ENCODE measurements at regions not wholly inside any gene's neighbourhood (a gene's known extent, or its start where the extent isn't known, plus 50 kb on each side); places are given as distances from the start of the nearest gene placed in this dataset.

DNA sequence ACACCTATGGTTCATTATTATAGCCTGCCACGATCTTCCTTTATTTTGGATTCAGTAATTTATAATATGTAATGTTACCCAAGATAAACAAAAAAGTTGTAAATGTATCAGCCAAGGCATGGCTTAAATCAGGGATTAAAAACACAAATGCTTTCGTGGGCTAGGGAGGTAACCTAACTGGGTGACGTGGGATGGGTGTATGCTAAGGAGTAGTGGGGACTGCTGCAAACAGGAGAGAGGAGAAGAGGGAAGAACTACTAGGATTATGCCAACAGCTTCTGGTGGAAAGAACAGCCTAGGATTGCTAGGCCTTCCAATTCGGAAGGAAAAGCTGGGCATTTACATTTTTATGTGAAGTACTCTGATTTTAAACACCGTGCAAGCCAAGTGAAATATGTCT is 244.8 kb upstream of the POU3F2 start:
- 50 to 71% (median 66%) methylated on average over 5 of the region's 5 CpGs for WGBS, 4 donors
- no peak overlapping the region for H3K4me3 ChIP-seq
- H3K27me3 ChIP-seq, result no peaks in the 10 kb centered on the region

DNA sequence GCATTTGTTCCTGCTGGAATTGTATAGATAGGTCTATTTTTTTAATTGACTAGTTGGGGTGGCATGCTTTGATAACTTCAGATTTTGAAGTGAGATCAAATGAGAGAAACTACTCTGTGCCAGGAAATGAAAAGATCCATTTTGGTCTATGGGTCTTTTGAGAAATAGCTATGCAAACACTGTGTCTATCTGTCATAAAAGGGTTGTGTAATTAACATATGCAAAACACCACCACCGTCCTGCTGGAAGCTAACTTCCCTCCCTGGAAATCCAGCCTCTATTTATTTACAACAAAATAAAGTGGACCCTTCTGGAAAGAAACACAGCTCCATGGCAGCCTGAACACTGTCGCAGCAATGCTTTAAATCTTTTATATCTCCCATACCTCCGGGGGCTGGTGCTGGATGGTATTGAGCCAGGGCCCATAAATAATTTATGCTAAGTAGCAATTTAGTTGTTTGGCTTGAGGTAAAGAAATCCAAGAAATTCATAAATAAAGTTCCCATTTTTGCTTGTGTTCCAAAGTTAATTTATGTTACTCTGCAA is 244.2 kb upstream of the POU3F2 start:
- Histone ChIP-seq H3K4me3 (no peak overlapping the region), H3K27ac (no peak overlapping the region), H3K27me3 (no peaks in the 10 kb centered on the region), H3K36me3 (replicated peaks in 1 of 2) (no peaks in the 10 kb centered on the region), H3K4me1 (replicated peaks in 1 of 2) (no peaks in the 10 kb centered on the region), H3K9me3 (replicated peaks in 1 of 3) (no peaks in the 10 kb centered on the region)
- 57 to 66% (median 62%) methylated on average over 3 of the region's 3 CpGs for WGBS, 4 donors
- TF ChIP-seq, protein P1, sequence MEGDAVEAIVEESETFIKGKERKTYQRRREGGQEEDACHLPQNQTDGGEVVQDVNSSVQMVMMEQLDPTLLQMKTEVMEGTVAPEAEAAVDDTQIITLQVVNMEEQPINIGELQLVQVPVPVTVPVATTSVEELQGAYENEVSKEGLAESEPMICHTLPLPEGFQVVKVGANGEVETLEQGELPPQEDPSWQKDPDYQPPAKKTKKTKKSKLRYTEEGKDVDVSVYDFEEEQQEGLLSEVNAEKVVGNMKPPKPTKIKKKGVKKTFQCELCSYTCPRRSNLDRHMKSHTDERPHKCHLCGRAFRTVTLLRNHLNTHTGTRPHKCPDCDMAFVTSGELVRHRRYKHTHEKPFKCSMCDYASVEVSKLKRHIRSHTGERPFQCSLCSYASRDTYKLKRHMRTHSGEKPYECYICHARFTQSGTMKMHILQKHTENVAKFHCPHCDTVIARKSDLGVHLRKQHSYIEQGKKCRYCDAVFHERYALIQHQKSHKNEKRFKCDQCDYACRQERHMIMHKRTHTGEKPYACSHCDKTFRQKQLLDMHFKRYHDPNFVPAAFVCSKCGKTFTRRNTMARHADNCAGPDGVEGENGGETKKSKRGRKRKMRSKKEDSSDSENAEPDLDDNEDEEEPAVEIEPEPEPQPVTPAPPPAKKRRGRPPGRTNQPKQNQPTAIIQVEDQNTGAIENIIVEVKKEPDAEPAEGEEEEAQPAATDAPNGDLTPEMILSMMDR (IDR thresholded peaks at IDR 0.05), result no peak
- no peak for TF ChIP-seq POLR2A (IDR thresholded peaks at IDR 0.05)
- no peak for DNase-seq
- intact Hi-C loops (cut with DNase I), result no loop called here

More for the DNA sequence above, 244.8 kb upstream of the POU3F2 start:
- intact Hi-C loops (cut with DNase I), result no loop called here
- no peak overlapping the region for H3K27ac ChIP-seq
- no peaks in the 10 kb centered on the region for H3K9me3 ChIP-seq (replicated peaks in 1 of 3)
- no peak for DNase-seq
- no peaks in the 10 kb centered on the region for H3K36me3 ChIP-seq (replicated peaks in 1 of 2)
- TF ChIP-seq POLR2A (IDR thresholded peaks at IDR 0.05), result no peak
- TF ChIP-seq, protein P1 (IDR thresholded peaks at IDR 0.05), result no peak
- no peaks in the 10 kb centered on the region for H3K4me1 ChIP-seq (replicated peaks in 1 of 2)

DNA sequence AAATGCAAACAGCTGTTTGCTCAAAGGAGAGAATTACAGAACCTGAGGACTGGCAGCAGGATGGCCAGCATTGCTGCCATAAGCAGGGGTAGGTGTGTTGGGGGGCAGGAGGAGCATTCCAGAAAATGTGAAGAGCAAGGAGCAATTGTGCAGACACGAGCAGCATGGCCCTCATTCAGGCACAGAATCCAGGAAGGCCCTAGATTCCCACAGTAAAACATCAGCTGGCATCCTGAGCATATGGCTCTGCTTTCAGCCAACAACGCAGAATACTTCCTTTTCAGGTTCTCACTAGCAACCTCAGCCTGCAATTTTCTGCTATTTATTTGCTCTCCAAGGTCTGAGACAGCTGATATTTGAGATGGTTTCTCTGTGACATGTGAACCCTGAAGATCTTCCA is 243.4 kb upstream of the POU3F2 start:
- Histone ChIP-seq H3K27ac (no peak overlapping the region), H3K36me3 (replicated peaks in 1 of 2) (no peaks in the 10 kb centered on the region), H3K9me3 (replicated peaks in 1 of 3) (no peaks in the 10 kb centered on the region), H3K27me3 (no peaks in the 10 kb centered on the region), H3K4me1 (replicated peaks in 1 of 2) (no peaks in the 10 kb centered on the region), H3K4me3 (no peak overlapping the region)
- 16 to 25% (median 20%) methylated on average over 2 of the region's 2 CpGs for WGBS, 4 donors
- no peak for DNase-seq
- TF ChIP-seq, protein P1 (IDR thresholded peaks at IDR 0.05), result no peak
- TF ChIP-seq POLR2A (IDR thresholded peaks at IDR 0.05), result no peak
- intact Hi-C loops (cut with DNase I), result no loop called here

DNA sequence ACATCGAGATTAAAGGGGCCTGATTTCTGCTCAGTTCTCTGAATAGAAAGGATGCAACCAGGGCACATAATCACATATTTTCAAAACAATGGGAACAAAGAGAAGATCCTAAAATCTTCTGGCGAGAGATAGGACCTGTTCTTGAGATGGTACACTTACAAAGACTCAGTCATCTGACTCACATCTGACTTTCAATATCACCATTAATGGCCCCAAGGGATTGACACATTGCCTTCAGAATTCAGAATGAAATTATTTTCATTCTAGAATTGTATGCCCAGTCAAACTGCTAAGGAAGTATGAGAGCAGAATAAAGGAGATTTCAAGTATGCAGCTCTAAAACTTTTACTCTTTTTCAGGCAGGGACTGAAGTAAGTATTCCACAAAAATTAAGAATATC is 240.7 kb upstream of the POU3F2 start:
- H3K27me3 ChIP-seq, result no peaks in the 10 kb centered on the region
- H3K27ac ChIP-seq, result no peak overlapping the region
- no peaks in the 10 kb centered on the region for H3K36me3 ChIP-seq (replicated peaks in 1 of 2)
- no peak for TF ChIP-seq POLR2A (IDR thresholded peaks at IDR 0.05)
- TF ChIP-seq, protein P1 (IDR thresholded peaks at IDR 0.05), result no peak
- H3K4me3 ChIP-seq, result no peak overlapping the region
- 58 to 87% (median 81%) methylated on average over 2 of the region's 2 CpGs for WGBS, 4 donors
- DNase-seq, result no peak
- intact Hi-C loops (cut with DNase I), result no loop called here
- H3K4me1 ChIP-seq (replicated peaks in 1 of 2), result no peaks in the 10 kb centered on the region
- no peaks in the 10 kb centered on the region for H3K9me3 ChIP-seq (replicated peaks in 1 of 3)
